T-cell (primary cell): ENCODE measurements at regions not wholly inside any gene's neighbourhood (a gene's known extent, or its start where the extent isn't known, plus 50 kb on each side); places are given as distances from the start of the nearest gene placed in this dataset.

ENCODE experiments used
- ATAC-seq, 4 experiments: fragments of 200-7000 bp in 3 of 4; fragments of 150-1000 bp in 1 of 4; cut with Tn5 transposase; replicated peaks in 1 of 4; 1 replicate in 3 of 4; 2 replicates in 1 of 4; pipeline ENCODE4 v1.10.0; 2021; ENCODE audit warnings: moderate library complexity in 3 of 4, mild to moderate bottlenecking in 2 of 4, moderate number of reproducible peaks in 1 of 4
- CTCF ChIA-PET, 2 donors: fragments of 300-600 bp; sonication (Branson Sonifier 250); formaldehyde crosslinking; loops; one replicate each; lab custom pipeline; 2022; ENCODE audit warnings: antibody characterized with exemption in 2 of 2; lab: Charles Lee
- POLR2A ChIA-PET, 2 donors: fragments of 300-600 bp; sonication (Branson Sonifier 250); formaldehyde crosslinking; loops; one replicate each; lab custom pipeline; 2022; ENCODE audit warnings: antibody characterized with exemption in 2 of 2; lab: Charles Lee
- DNase-seq, 35 experiments: peaks; one replicate each; pipeline versions ENCODE4 v3.0.0 to v3.0.0-alpha.2; 2013 to 2023
- H3K27ac ChIP-seq: one replicate; pipeline ENCODE4 v1.5.1; 2013; ENCODE audit warnings: low read length
- H3K27me3 ChIP-seq, 2 experiments: replicated peaks in 1 of 2; 1 replicate in 1 of 2; 2 replicates in 1 of 2; pipeline versions ENCODE4 v1.6.1 to v1.7.0; 2013; ENCODE audit warnings: low read length in 1 of 2, mixed read lengths in 1 of 2; ENCODE audit not compliant: control insufficient read depth in 2 of 2, insufficient read depth in 2 of 2; ENCODE audit errors: extremely low read depth in 1 of 2
- H3K36me3 ChIP-seq, 2 donors: 1 replicate in 1 of 2; 2 replicates in 1 of 2; pipeline versions ENCODE4 v1.6.1 to v1.7.0; 2013; ENCODE audit warnings: low read length in 1 of 2; ENCODE audit not compliant: control insufficient read depth in 2 of 2, insufficient read depth in 1 of 2; ENCODE audit errors: extremely low read depth in 1 of 2
- H3K4me1 ChIP-seq, 2 experiments: 1 replicate in 1 of 2; 2 replicates in 1 of 2; pipeline versions ENCODE4 v1.6.1 to v1.7.0; 2013; ENCODE audit warnings: low read length in 2 of 2, mixed read lengths in 1 of 2; ENCODE audit not compliant: insufficient read depth in 2 of 2, control insufficient read depth in 1 of 2; ENCODE audit errors: extremely low read depth in 1 of 2
- H3K4me3 ChIP-seq, 2 donors: 1 replicate in 1 of 2; 2 replicates in 1 of 2; pipeline versions ENCODE4 v1.5.1 to v1.7.0; 2013; ENCODE audit warnings: mild to moderate bottlenecking in 2 of 2, low read length in 1 of 2, moderate library complexity in 1 of 2; ENCODE audit not compliant: control insufficient read depth in 1 of 2; ENCODE audit errors: extremely low read depth in 1 of 2
- H3K9me3 ChIP-seq: 2 replicates; pipeline ENCODE4 v1.7.0; 2013
- H3K27ac Mint-ChIP-seq, 2 donors: one replicate each; pipeline ENCODE4 v1.8.0; 2020 to 2021; ENCODE audit warnings: mild to moderate bottlenecking in 2 of 2, mixed read lengths in 2 of 2
- H3K27me3 Mint-ChIP-seq, 2 donors: one replicate each; pipeline ENCODE4 v1.8.0; 2021 to 2022; ENCODE audit warnings: mixed read lengths in 2 of 2
- H3K36me3 Mint-ChIP-seq: one replicate; pipeline ENCODE4 v1.8.0; 2021; ENCODE audit warnings: mixed read lengths
- H3K4me1 Mint-ChIP-seq, 3 donors: one replicate each; pipeline ENCODE4 v1.8.0; 2020 to 2022; ENCODE audit warnings: mixed read lengths in 3 of 3, mild to moderate bottlenecking in 1 of 3
- H3K4me3 Mint-ChIP-seq, 3 donors: one replicate each; pipeline ENCODE4 v1.8.0; 2020 to 2022; ENCODE audit warnings: mild to moderate bottlenecking in 3 of 3, mixed read lengths in 3 of 3, moderate library complexity in 3 of 3
- H3K9me3 Mint-ChIP-seq, 3 donors: one replicate each; pipeline ENCODE4 v1.8.0; 2020 to 2022; ENCODE audit warnings: mixed read lengths in 3 of 3
- WGBS: methylation state at CpG from one replicate; pipeline ENCODE4 v1.1.5; 2013; ENCODE audit warnings: missing lambda C conversion rate; ENCODE audit not compliant: insufficient coverage; 5-methylcytosine and 5-hydroxymethylcytosine counted together

DNA sequence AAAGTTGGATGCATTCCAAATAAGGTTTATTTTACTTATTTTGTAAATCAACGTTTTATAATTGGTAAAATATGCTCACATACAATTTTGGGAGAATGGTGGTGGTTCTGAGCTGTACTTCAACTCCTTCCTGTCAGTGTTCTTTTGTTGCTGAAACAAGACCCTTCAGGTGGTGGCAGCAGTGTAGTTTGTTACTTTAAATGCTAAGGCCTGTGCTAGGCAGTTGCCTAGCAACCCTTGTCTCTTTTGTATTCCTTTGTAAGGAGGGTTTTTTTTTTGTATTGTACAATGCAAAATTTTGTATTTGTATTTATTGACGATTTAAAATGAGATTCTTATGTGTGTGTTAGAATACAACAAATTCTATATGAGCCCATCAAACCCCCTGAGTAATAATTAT lies 166.0 kb upstream of the FAM98A start:
- H3K4me3 ChIP-seq, result no peak overlapping the region
- no peak for DNase-seq
- no peaks in the 10 kb centered on the region for H3K4me1 Mint-ChIP-seq
- no peaks in the 10 kb centered on the region for H3K9me3 ChIP-seq
- H3K4me3 Mint-ChIP-seq, result no peak overlapping the region
- ChIA-PET CTCF (no interaction called here), POLR2A (no interaction called here)
- peaks cover 0 to 3% (median 0%) of the 10 kb centered on the region in 3 donors for H3K9me3 Mint-ChIP-seq
- H3K4me1 ChIP-seq, result no peaks in the 10 kb centered on the region
- no peak for ATAC-seq
- peaks cover 0 to 3% of the 10 kb centered on the region in 2 experiments for H3K27me3 ChIP-seq
- H3K27me3 Mint-ChIP-seq, result no peaks in the 10 kb centered on the region
- H3K27ac Mint-ChIP-seq, result no peak overlapping the region
- no peaks in the 10 kb centered on the region for H3K36me3 Mint-ChIP-seq
- no peaks in the 10 kb centered on the region for H3K36me3 ChIP-seq
- no CpG with 5 or more reads among the region's 2 CpGs for WGBS
- H3K27ac ChIP-seq, result no peak overlapping the region

DNA sequence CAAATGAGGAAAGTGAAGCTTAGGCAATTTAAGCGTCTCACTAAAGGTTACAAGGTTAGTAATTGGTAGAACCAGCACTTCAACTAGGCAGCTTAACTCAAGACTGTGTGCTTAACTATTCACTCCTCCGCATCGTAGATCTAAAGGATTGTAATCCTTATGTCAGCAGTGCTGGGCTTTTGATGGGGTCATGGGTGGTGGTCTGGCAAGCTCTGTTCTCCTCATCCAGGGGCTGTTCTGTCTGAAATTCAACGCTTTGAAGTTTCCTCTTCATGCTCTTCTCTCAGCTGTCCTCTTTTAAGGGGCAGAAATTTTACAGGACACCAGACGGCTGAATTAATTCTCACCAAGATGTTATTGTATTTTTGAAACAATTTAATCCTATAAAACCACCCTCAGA lies 165.5 kb upstream of the FAM98A start:
- ATAC-seq (no peak), DNase-seq (no peak)
- Mint-ChIP-seq H3K27ac (no peak overlapping the region), H3K9me3 (peaks cover 0 to 3% (median 0%) of the 10 kb centered on the region in 3 donors), H3K4me3 (no peak overlapping the region), H3K36me3 (no peaks in the 10 kb centered on the region), H3K27me3 (no peaks in the 10 kb centered on the region), H3K4me1 (no peaks in the 10 kb centered on the region)
- ChIA-PET POLR2A (no interaction called here), CTCF (no interaction called here)
- no peak overlapping the region for H3K27ac ChIP-seq
- H3K9me3 ChIP-seq, result no peaks in the 10 kb centered on the region
- no peak overlapping the region for H3K4me3 ChIP-seq
- no peaks in the 10 kb centered on the region for H3K36me3 ChIP-seq
- no CpG with 5 or more reads among the region's 5 CpGs for WGBS
- no peaks in the 10 kb centered on the region for H3K4me1 ChIP-seq
- peaks cover 0 to 3% of the 10 kb centered on the region in 2 experiments for H3K27me3 ChIP-seq

DNA sequence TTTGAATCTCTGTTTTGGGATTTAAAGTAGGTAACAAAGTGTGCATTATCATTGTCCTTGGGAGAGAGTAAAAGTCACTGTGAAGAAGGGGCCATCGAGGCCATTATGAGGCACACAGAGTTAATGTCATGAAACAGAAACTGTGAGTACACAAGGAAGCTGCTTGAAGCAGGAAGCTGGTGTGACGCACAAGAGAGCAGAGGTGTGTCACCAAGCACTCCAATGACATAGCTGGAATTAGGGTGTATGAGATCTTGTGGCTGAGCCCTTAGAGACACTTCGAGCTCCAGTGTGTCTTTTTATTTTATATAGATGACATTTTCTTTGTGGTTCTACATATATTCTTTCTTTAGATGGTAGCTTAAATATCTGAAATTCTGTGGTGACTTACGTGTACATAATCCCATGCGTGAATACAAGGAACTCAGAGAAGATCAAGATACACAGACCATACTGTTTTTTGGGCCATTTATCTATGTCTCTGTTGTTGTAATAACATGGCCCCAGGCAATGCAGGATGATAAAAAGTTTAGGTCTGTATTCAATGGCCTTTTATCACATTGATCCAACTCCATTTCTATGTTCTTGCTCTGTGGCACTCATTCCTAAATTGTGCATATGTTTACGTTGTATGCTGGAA lies 164.7 kb upstream of the FAM98A start:
- no peak for ATAC-seq
- Histone ChIP-seq H3K4me1 (no peaks in the 10 kb centered on the region), H3K36me3 (no peaks in the 10 kb centered on the region), H3K9me3 (no peaks in the 10 kb centered on the region), H3K4me3 (no peak overlapping the region), H3K27ac (no peak overlapping the region), H3K27me3 (peaks cover 0 to 3% of the 10 kb centered on the region in 2 experiments)
- H3K4me1 Mint-ChIP-seq, result no peaks in the 10 kb centered on the region
- H3K27ac Mint-ChIP-seq, result no peak overlapping the region
- DNase-seq, result no peak
- peaks cover 4 to 5% (median 5%) of the 10 kb centered on the region in 3 donors for H3K9me3 Mint-ChIP-seq
- H3K4me3 Mint-ChIP-seq, result no peak overlapping the region
- CTCF ChIA-PET, result no interaction called here
- 17% methylated on average over 1 of the region's 6 CpGs for WGBS
- POLR2A ChIA-PET, result no interaction called here
- no peaks in the 10 kb centered on the region for H3K36me3 Mint-ChIP-seq
- H3K27me3 Mint-ChIP-seq, result no peaks in the 10 kb centered on the region

DNA sequence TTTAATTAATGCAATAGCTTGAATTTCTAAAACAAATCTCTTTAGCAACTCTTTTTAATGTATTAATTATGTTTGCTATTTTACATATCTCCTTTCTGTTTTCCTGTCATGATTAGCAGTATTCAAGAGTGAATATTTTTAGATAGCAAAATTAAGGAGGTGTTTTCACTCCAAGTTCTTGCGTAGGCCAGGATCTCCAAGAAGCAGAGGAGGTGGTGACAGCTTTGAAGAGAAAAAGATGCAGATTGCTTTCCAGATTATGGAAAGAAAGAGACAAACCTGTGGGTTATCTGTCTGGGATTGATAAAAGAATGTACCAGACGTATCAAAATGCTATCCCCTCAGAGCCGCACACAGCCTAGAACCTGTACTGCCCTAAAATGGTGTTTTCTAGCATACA lies 163.5 kb upstream of the FAM98A start:
- Mint-ChIP-seq H3K4me1 (no peaks in the 10 kb centered on the region), H3K36me3 (no peaks in the 10 kb centered on the region), H3K27me3 (no peaks in the 10 kb centered on the region), H3K4me3 (no peak overlapping the region), H3K9me3 (peaks cover 5 to 6% (median 5%) of the 10 kb centered on the region in 3 donors), H3K27ac (no peak overlapping the region)
- Histone ChIP-seq H3K4me1 (no peaks in the 10 kb centered on the region), H3K27me3 (peaks cover 0 to 3% of the 10 kb centered on the region in 2 experiments), H3K27ac (no peak overlapping the region), H3K36me3 (no peaks in the 10 kb centered on the region), H3K9me3 (no peaks in the 10 kb centered on the region), H3K4me3 (no peak overlapping the region)
- CTCF ChIA-PET, result no interaction called here
- ATAC-seq (no peak), DNase-seq (no peak)
- POLR2A ChIA-PET, result no interaction called here
- no CpG with 5 or more reads among the region's 3 CpGs for WGBS

DNA sequence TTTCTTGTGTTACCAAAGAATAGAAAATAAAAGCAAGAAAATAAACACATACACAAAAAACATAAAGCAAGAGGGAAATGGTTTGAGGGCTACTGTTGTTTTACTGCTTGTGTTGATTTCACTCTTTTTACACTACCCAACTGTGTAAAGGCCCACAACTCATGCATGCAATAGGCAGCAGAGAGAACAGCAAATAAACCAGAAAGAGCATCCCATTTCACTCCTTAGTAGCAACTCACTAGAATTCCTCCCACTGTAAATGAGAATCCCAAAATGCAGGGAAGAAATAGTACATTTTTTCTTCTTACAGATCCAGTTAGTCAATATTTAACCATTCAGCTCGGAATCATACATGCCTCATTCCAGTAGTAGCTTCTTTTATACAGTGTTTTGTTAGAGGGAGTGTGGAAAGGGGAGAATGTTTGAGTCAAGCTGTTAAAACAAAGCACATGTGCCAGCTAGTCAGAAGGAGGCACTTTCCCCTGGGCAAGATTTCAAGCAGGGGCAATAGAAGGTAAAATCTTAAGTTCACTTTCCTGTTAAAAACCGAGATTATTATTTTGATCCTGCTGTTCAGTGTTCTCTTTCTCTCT lies 147.2 kb upstream of the FAM98A start:
- H3K4me1 ChIP-seq, result no peaks in the 10 kb centered on the region
- no peaks in the 10 kb centered on the region for H3K9me3 ChIP-seq
- H3K27me3 ChIP-seq, result peaks cover 0 to 4% of the 10 kb centered on the region in 2 experiments
- no peaks in the 10 kb centered on the region for H3K4me1 Mint-ChIP-seq
- no CpG with 5 or more reads among the region's 2 CpGs for WGBS
- no peaks in the 10 kb centered on the region for H3K36me3 ChIP-seq
- CTCF ChIA-PET, result interaction anchor here in 1 of 2 donors (0.5 kb wide), 1 partner anchor 14 kb away, joined by 4 read pairs; no protein-coding TSS in a partner anchor
- H3K4me3 ChIP-seq, result no peak overlapping the region
- no peak overlapping the region for H3K4me3 Mint-ChIP-seq
- no peak overlapping the region for H3K27ac ChIP-seq
- DNase-seq, result no peak
- H3K27ac Mint-ChIP-seq, result no peak overlapping the region
- H3K27me3 Mint-ChIP-seq, result peaks cover 21 to 26% of the 10 kb centered on the region in 2 donors
- no peak for ATAC-seq
- POLR2A ChIA-PET, result no interaction called here
- H3K9me3 Mint-ChIP-seq, result peaks cover 0 to 5% (median 4%) of the 10 kb centered on the region in 3 donors
- no peaks in the 10 kb centered on the region for H3K36me3 Mint-ChIP-seq

DNA sequence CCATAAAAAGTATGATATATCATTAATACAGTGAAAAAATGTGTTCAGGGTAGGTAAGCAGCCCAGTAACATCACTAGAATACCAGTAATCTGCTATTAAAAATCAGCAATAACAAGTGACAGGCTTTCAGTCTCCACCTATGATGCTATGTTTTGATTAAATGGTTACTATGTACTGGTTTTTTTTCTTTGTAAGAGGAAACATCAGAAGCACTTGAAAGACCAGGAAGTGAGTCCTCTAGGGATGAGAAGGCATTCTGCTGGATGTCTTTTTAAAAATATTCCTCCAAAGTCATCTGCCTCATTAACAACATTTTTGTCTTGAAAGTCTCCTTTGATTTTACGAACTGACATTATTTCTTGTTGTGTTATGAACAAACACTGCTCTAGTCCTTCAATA lies 136.0 kb upstream of the FAM98A start:
- ChIA-PET CTCF (no interaction called here), POLR2A (no interaction called here)
- Mint-ChIP-seq H3K9me3 (peaks cover 0 to 9% (median 0%) of the 10 kb centered on the region in 3 donors), H3K36me3 (no peaks in the 10 kb centered on the region), H3K27ac (no peak overlapping the region), H3K27me3 (no peaks in the 10 kb centered on the region), H3K4me1 (no peaks in the 10 kb centered on the region), H3K4me3 (no peak overlapping the region)
- DNase-seq (no peak), ATAC-seq (no peak)
- Histone ChIP-seq H3K36me3 (no peaks in the 10 kb centered on the region), H3K4me3 (no peak overlapping the region), H3K27me3 (no peaks in the 10 kb centered on the region), H3K4me1 (no peaks in the 10 kb centered on the region), H3K27ac (no peak overlapping the region), H3K9me3 (no peaks in the 10 kb centered on the region)
- WGBS, result no CpG with 5 or more reads among the region's 1 CpG
